ENCODE measurements at regions not wholly inside any gene's neighbourhood (a gene's known extent, or its start where the extent isn't known, plus 50 kb on each side); places are given as distances from the start of the nearest gene placed in this dataset.

DNA sequence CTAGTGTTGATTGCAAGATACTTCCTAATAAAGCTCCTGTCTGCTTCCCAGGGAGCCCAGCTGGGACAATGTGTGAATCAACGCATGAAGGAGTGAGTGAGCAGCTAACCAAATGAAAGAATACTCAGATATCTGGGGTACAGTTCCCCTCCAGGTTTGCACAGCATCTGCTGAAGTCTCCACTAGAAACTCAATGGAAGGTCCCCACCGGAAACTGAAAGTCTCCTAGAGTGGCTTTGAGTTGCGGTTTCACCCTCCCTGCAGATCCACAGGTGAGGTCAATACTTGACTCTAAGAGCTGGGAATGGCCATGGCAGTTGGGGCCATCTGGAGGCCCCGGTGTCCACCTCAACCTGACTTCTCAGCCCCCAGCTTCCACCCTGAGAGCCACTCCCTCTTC is 198.2 kb upstream of the MSX2 start:
- intact Hi-C loops (cut with DNase I) = loop anchor here in 1 of 4 donors (5.0 kb wide), 1 partner anchor 401 kb away; no protein-coding TSS in a partner anchor
- TF ChIP-seq POLR2A (IDR thresholded peaks at IDR 0.05) = no peak
- WGBS, 3 donors = 64 to 90% (median 65%) methylated on average over 4 of the region's 4 CpGs
- Histone ChIP-seq H3K27ac (no peak overlapping the region), H3K4me3 (no peak overlapping the region), H3K27me3 (no peaks in the 10 kb centered on the region), H3K9me3 (no peaks in the 10 kb centered on the region), H3K36me3 (no peaks in the 10 kb centered on the region), H3K4me1 (ENCODE audit: insufficient read depth) (no peaks in the 10 kb centered on the region)
- no peak for DNase-seq

DNA sequence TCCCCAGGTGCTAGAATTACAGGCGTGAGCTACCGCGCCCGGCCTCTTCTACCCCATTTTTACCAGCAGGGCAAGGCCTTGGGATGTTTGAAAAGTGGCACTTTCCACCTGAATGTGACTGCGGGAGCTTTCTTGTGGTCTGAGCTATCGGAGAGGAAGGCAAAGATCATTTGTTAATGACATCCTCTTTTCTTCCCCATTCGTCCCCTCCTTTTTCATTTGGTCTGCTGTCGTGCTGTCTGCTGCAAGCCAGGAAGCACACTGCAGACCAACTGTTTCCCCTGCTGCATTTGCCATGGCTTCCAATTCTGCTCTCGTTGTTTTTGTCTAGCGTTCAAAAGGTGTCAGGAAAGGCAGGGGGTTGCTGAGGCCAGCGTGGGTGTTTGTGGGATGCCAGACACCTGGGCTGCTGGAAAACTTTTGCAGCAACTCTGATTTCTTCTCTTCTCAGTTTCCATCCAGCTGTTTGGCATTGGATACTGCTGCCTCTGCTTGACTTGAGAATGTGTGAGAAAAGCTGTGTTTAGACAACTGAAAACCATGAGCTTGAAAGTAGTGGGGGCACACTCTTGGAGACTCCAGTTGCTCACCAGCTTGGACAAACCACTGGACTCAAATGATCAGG is 196.4 kb upstream of the MSX2 start:
- WGBS, 3 donors = 40 to 47% (median 47%) methylated on average over 11 of the region's 11 CpGs
- intact Hi-C loops (cut with DNase I) = loop anchor here in 1 of 4 donors (5.0 kb wide), 1 partner anchor 399 kb away; no protein-coding TSS in a partner anchor
- H3K36me3 ChIP-seq = no peaks in the 10 kb centered on the region

DNA sequence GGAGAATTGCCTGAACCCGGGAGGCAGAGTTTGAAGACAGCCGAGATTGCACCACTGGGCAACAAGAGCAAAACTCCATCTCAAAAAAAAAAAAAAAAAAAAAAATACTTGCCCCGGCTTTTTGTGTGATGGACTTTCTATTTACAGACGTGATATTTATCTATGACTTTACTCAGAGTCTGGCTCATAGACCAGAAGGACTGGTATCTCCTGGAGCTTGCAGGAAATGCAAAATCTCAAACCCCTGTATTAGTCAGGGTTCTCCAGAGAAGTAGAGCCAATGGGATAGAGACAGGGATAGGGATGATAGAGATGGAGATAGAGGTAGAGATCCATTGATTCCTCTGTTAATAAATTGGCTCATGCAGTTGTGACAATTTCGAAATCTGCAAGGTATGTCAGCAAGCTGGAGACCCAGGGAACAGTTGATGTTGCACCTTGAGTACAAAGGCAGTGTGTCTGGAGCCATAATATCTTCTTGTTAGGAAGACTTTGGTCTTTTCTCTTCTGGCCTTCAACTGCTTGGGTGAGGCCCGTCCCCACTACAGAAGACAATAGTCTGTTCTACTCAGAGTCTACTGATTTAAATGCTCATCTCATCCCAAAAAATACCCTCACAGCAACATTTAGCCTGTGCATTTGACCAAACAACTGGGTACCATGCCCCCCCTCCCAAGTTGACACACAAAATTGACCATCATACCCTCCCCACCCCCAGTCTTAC is 195.4 kb upstream of the MSX2 start:
- intact Hi-C loops (cut with DNase I) = loop anchor here in 1 of 4 donors (5.0 kb wide), 1 partner anchor 398 kb away; no protein-coding TSS in a partner anchor
- TF ChIP-seq POLR2A (IDR thresholded peaks at IDR 0.05) (no peak), EP300 (IDR thresholded peaks at IDR 0.05) (no peak), CTCF (IDR thresholded peaks at IDR 0.05) (no peak)
- Histone ChIP-seq H3K36me3 (no peaks in the 10 kb centered on the region), H3K27me3 (no peaks in the 10 kb centered on the region), H3K4me3 (no peak overlapping the region), H3K4me1 (ENCODE audit: insufficient read depth) (no peaks in the 10 kb centered on the region), H3K9me3 (no peaks in the 10 kb centered on the region), H3K27ac (no peak overlapping the region)
- DNase-seq = no peak
- WGBS, 3 donors = 79 to 87% (median 83%) methylated on average over 6 of the region's 6 CpGs

More for the DNA sequence above, 196.4 kb upstream of the MSX2 start:
- Histone ChIP-seq H3K9me3 (no peaks in the 10 kb centered on the region), H3K27me3 (no peaks in the 10 kb centered on the region), H3K4me1 (ENCODE audit: insufficient read depth) (no peaks in the 10 kb centered on the region), H3K4me3 (no peak overlapping the region), H3K27ac (no peak overlapping the region)
- TF ChIP-seq CTCF (IDR thresholded peaks at IDR 0.05) = no peak
- TF ChIP-seq EP300 (IDR thresholded peaks at IDR 0.05) = no peak
- TF ChIP-seq POLR2A (IDR thresholded peaks at IDR 0.05) = no peak
- DNase-seq = no peak

DNA sequence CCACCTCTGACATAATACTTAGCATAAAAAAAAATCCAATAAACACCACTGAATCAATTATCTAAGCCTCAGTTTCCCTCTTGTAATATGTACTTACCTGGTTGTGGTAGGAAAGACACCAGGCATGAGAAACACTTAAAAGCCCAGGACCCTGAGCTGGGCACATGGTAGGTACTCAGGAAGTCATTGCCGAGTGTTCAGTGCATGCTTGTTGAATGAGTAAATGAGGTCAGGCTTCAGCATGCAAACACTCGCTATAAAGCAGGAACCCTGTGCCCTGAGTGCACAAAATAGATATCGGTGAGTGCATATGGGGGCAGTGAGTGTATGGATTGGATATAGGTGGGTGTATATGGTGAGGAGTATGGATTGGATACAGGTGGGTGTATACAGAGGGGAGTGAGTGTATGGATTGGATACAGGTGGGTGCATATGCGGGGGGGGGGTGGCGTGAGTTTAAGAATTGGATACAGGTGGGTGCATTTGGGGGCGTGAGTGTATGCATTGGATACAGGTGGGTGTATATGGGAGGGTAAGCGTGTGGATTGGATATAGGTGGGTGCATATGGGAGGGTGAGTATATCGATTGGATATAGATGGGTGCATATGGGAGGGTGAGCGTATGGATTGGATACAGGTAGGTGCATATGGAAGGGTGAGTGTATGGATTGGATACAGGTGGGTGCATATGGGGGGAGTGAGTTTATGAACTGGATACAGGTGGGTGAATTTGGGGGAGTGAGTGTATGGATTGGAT is 194.3 kb upstream of the MSX2 start:
- TF ChIP-seq CTCF (IDR thresholded peaks at IDR 0.05) (no peak), EP300 (IDR thresholded peaks at IDR 0.05) (no peak), POLR2A (IDR thresholded peaks at IDR 0.05) (no peak)
- H3K36me3 ChIP-seq = no peaks in the 10 kb centered on the region
- H3K27ac ChIP-seq = no peak overlapping the region
- intact Hi-C loops (cut with DNase I) = loop anchor here in 2 of 4 donors (5.0 to 10.0 kb wide), 2 partner anchors 397 to 1855 kb away; no protein-coding TSS in a partner anchor
- H3K27me3 ChIP-seq = no peaks in the 10 kb centered on the region
- no peaks in the 10 kb centered on the region for H3K9me3 ChIP-seq
- no peak overlapping the region for H3K4me3 ChIP-seq
- DNase-seq = no peak
- WGBS, 3 donors = 80 to 93% (median 82%) methylated on average over 9 of the region's 9 CpGs
- H3K4me1 ChIP-seq (ENCODE audit: insufficient read depth) = no peaks in the 10 kb centered on the region
